ENCODE measurements at regions not wholly inside any gene's neighbourhood (a gene's known extent, or its start where the extent isn't known, plus 50 kb on each side); places are given as distances from the start of the nearest gene placed in this dataset.

GRCh38 chr7:69508736-69509135 lies 89.5 kb upstream of the AUTS2 start:
- 0 out of 2 replicates have a peak, but pooled peaks cover 3% of the 10 kb centered on the region for H3K27me3 ChIP-seq (ENCODE audit: control insufficient read depth, low read length)
- H3K79me2 ChIP-seq (ENCODE audit: control insufficient read depth, low read length): no peaks in the 10 kb centered on the region
- H3K4me2 ChIP-seq (ENCODE audit: low read length): no peak overlapping the region
- H3K4me3 ChIP-seq (ENCODE audit: low read length): no peak overlapping the region
- TF ChIP-seq CTCF (IDR thresholded peaks at IDR 0.05; ENCODE audit: low read depth, low read length, poor library complexity, severe bottlenecking) (no peak), EZH2phosphoT487 (IDR thresholded peaks at IDR 0.05; ENCODE audit: borderline replicate concordance, low read length) (no peak)
- no peaks in the 10 kb centered on the region for H3F3A ChIP-seq (ENCODE audit: control insufficient read depth, insufficient read depth)
- no peaks in the 10 kb centered on the region for H3K36me3 ChIP-seq (ENCODE audit: control insufficient read depth, low read length)
- H4K20me1 ChIP-seq (ENCODE audit: control insufficient read depth, insufficient read depth, low read depth, low read length): no peaks in the 10 kb centered on the region
- H3K9me3 ChIP-seq (ENCODE audit: control insufficient read depth, insufficient read depth, low read length): no peaks in the 10 kb centered on the region
- H3K27ac ChIP-seq (ENCODE audit: low read depth, low read length): no peak overlapping the region
- H3K9me2 ChIP-seq (replicated peaks; ENCODE audit: control insufficient read depth, low read length): no peaks in the 10 kb centered on the region
- H3K4me1 ChIP-seq (ENCODE audit: control insufficient read depth, low read length): no peaks in the 10 kb centered on the region

- Histone ChIP-seq H3K27me3 (ENCODE audit: control insufficient read depth, low read length) (0 out of 2 replicates have a peak, but pooled peaks cover 3% of the 10 kb centered on the region), H3F3A (ENCODE audit: control insufficient read depth, insufficient read depth) (no peaks in the 10 kb centered on the region), H4K20me1 (ENCODE audit: control insufficient read depth, insufficient read depth, low read depth, low read length) (no peaks in the 10 kb centered on the region), H3K27ac (ENCODE audit: low read depth, low read length) (no peak overlapping the region), H3K9me3 (ENCODE audit: control insufficient read depth, insufficient read depth, low read length) (no peaks in the 10 kb centered on the region), H3K4me2 (ENCODE audit: low read length) (no peak overlapping the region), H3K79me2 (ENCODE audit: control insufficient read depth, low read length) (no peaks in the 10 kb centered on the region), H3K4me3 (ENCODE audit: low read length) (no peak overlapping the region), H3K4me1 (ENCODE audit: control insufficient read depth, low read length) (no peaks in the 10 kb centered on the region), H3K9me2 (replicated peaks; ENCODE audit: control insufficient read depth, low read length) (no peaks in the 10 kb centered on the region), H3K36me3 (ENCODE audit: control insufficient read depth, low read length) (no peaks in the 10 kb centered on the region)
- no peak for TF ChIP-seq CTCF (IDR thresholded peaks at IDR 0.05; ENCODE audit: low read depth, low read length, poor library complexity, severe bottlenecking)
- no peak for TF ChIP-seq EZH2phosphoT487 (IDR thresholded peaks at IDR 0.05; ENCODE audit: borderline replicate concordance, low read length)
Measured at GRCh38 chr7:69510114-69510513, 88.2 kb upstream of the AUTS2 start.

- no peaks in the 10 kb centered on the region for H3K9me2 ChIP-seq (replicated peaks; ENCODE audit: control insufficient read depth, low read length)
- H3K4me3 ChIP-seq (ENCODE audit: low read length): no peak overlapping the region
- no peaks in the 10 kb centered on the region for H3F3A ChIP-seq (ENCODE audit: control insufficient read depth, insufficient read depth)
- H4K20me1 ChIP-seq (ENCODE audit: control insufficient read depth, insufficient read depth, low read depth, low read length): no peaks in the 10 kb centered on the region
- no peaks in the 10 kb centered on the region for H3K79me2 ChIP-seq (ENCODE audit: control insufficient read depth, low read length)
- no peaks in the 10 kb centered on the region for H3K36me3 ChIP-seq (ENCODE audit: control insufficient read depth, low read length)
- H3K4me1 ChIP-seq (ENCODE audit: control insufficient read depth, low read length): no peaks in the 10 kb centered on the region
- H3K27me3 ChIP-seq (ENCODE audit: control insufficient read depth, low read length): peaks cover 6% of the 10 kb centered on the region
- no peaks in the 10 kb centered on the region for H3K9me3 ChIP-seq (ENCODE audit: control insufficient read depth, insufficient read depth, low read length)
- no peak for TF ChIP-seq CTCF (IDR thresholded peaks at IDR 0.05; ENCODE audit: low read depth, low read length, poor library complexity, severe bottlenecking)
- no peak for TF ChIP-seq EZH2phosphoT487 (IDR thresholded peaks at IDR 0.05; ENCODE audit: borderline replicate concordance, low read length)
- no peak overlapping the region for H3K27ac ChIP-seq (ENCODE audit: low read depth, low read length)
- no peak overlapping the region for H3K4me2 ChIP-seq (ENCODE audit: low read length)
Measured at GRCh38 chr7:69515495-69516212, 82.6 kb upstream of the AUTS2 start.

Data from DOHH2 (cell line).